ENCODE measurements at regions not wholly inside any gene's neighbourhood (a gene's known extent, or its start where the extent isn't known, plus 50 kb on each side); places are given as distances from the start of the nearest gene placed in this dataset.

- no peak overlapping the region for H3K4me2 ChIP-seq (ENCODE audit: insufficient read depth, low read length)
- no peaks in the 10 kb centered on the region for H3K36me3 ChIP-seq (ENCODE audit: control insufficient read depth in 2 of 2, extremely low read depth in 1 of 2, insufficient read depth in 2 of 2, low read length in 2 of 2)
- no peak overlapping the region for H3K9ac ChIP-seq (replicated peaks; ENCODE audit: extremely low read depth, insufficient read depth, low read length)
- BruUV-seq (replicated peaks), result no TSS peak
- H3K27me3 ChIP-seq (ENCODE audit: control insufficient read depth in 2 of 2, insufficient read depth in 2 of 2, low read length in 2 of 2), result no peaks in the 10 kb centered on the region
- H3K4me1 ChIP-seq (ENCODE audit: control insufficient read depth, extremely low read depth, insufficient read depth, low read length), result no peaks in the 10 kb centered on the region
- POLR2A ChIA-PET, result no interaction called here
- H2AFZ ChIP-seq (ENCODE audit: low read depth, low read length), result no peak overlapping the region
- no peaks in the 10 kb centered on the region for H4K20me1 ChIP-seq (replicated peaks; ENCODE audit: control insufficient read depth, extremely low read depth, insufficient read depth, low read length)
- TF ChIP-seq MAX (IDR thresholded peaks at IDR 0.05; ENCODE audit: insufficient read depth, insufficient read length) (no peak), JUN (IDR thresholded peaks at IDR 0.05; ENCODE audit: borderline replicate concordance, insufficient read depth, insufficient read length, low read depth) (no peak), EZH2 (IDR thresholded peaks at IDR 0.05; ENCODE audit: borderline replicate concordance, low read depth, low read length, severe bottlenecking) (no peak)
- TF ChIP-seq, protein P1, sequence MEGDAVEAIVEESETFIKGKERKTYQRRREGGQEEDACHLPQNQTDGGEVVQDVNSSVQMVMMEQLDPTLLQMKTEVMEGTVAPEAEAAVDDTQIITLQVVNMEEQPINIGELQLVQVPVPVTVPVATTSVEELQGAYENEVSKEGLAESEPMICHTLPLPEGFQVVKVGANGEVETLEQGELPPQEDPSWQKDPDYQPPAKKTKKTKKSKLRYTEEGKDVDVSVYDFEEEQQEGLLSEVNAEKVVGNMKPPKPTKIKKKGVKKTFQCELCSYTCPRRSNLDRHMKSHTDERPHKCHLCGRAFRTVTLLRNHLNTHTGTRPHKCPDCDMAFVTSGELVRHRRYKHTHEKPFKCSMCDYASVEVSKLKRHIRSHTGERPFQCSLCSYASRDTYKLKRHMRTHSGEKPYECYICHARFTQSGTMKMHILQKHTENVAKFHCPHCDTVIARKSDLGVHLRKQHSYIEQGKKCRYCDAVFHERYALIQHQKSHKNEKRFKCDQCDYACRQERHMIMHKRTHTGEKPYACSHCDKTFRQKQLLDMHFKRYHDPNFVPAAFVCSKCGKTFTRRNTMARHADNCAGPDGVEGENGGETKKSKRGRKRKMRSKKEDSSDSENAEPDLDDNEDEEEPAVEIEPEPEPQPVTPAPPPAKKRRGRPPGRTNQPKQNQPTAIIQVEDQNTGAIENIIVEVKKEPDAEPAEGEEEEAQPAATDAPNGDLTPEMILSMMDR (IDR thresholded peaks at IDR 0.05; ENCODE audit: extremely low read depth in 1 of 2, insufficient read depth in 1 of 2, low read depth in 1 of 2, low read length in 2 of 2), result no peak
- H3K9me1 ChIP-seq (replicated peaks; ENCODE audit: control insufficient read depth, extremely low read depth, insufficient read depth, low read length), result no peaks in the 10 kb centered on the region
- FAIRE-seq, result no peak
- CTCF ChIA-PET, result no interaction called here
- intact Hi-C loops (cut with micrococcal nuclease) (no loop called here), dilution Hi-C loops (cut with MboI; ENCODE audit: extremely low pct_ligation_motif_present, low sequenced_read_pairs) (no loop called here)
- no peak overlapping the region for H3K27ac ChIP-seq (ENCODE audit: insufficient read depth, low read depth, low read length)
- peaks cover 2% of the 10 kb centered on the region for H3K9me3 ChIP-seq (replicated peaks; ENCODE audit: control insufficient read depth, insufficient read depth, low read length)
- no peaks in the 10 kb centered on the region for H3K79me2 ChIP-seq (ENCODE audit: control insufficient read depth, insufficient read depth, low read length)
- no peak overlapping the region for H3K4me3 ChIP-seq (replicated peaks in 1 of 3; ENCODE audit: insufficient read depth in 1 of 3, low read depth in 1 of 3, low read length in 3 of 3)
- DNase-seq (ENCODE audit: low read depth, low spot score), result no peak
Observed at GRCh38 chr14:44388306-44388705, 118.8 kb downstream of the FSCB start.

GRCh38 chr14:44385906-44386305, 121.2 kb downstream of the FSCB start:
- H4K20me1 ChIP-seq (replicated peaks; ENCODE audit: control insufficient read depth, extremely low read depth, insufficient read depth, low read length), result no peaks in the 10 kb centered on the region
- BruUV-seq (replicated peaks), result no TSS peak
- H3K9ac ChIP-seq (replicated peaks; ENCODE audit: extremely low read depth, insufficient read depth, low read length), result no peak overlapping the region
- no peaks in the 10 kb centered on the region for H3K36me3 ChIP-seq (ENCODE audit: control insufficient read depth in 2 of 2, extremely low read depth in 1 of 2, insufficient read depth in 2 of 2, low read length in 2 of 2)
- H2AFZ ChIP-seq (ENCODE audit: low read depth, low read length), result no peak overlapping the region
- H3K4me1 ChIP-seq (ENCODE audit: control insufficient read depth, extremely low read depth, insufficient read depth, low read length), result no peaks in the 10 kb centered on the region
- CTCF ChIA-PET, result no interaction called here
- H3K27me3 ChIP-seq (ENCODE audit: control insufficient read depth in 2 of 2, insufficient read depth in 2 of 2, low read length in 2 of 2), result no peaks in the 10 kb centered on the region
- no peaks in the 10 kb centered on the region for H3K9me1 ChIP-seq (replicated peaks; ENCODE audit: control insufficient read depth, extremely low read depth, insufficient read depth, low read length)
- H3K4me2 ChIP-seq (ENCODE audit: insufficient read depth, low read length), result no peak overlapping the region
- no peak overlapping the region for H3K27ac ChIP-seq (ENCODE audit: insufficient read depth, low read depth, low read length)
- FAIRE-seq, result no peak
- intact Hi-C loops (cut with micrococcal nuclease), result no loop called here
- H3K79me2 ChIP-seq (ENCODE audit: control insufficient read depth, insufficient read depth, low read length), result no peaks in the 10 kb centered on the region
- no peak for DNase-seq (ENCODE audit: low read depth, low spot score)
- dilution Hi-C loops (cut with MboI; ENCODE audit: extremely low pct_ligation_motif_present, low sequenced_read_pairs), result no loop called here
- no peaks in the 10 kb centered on the region for H3K9me3 ChIP-seq (replicated peaks; ENCODE audit: control insufficient read depth, insufficient read depth, low read length)
- POLR2A ChIA-PET, result no interaction called here
- TF ChIP-seq GATA2 (IDR thresholded peaks at IDR 0.05; ENCODE audit: insufficient read depth, insufficient read length, low read depth, low read length) (no peak), POLR2AphosphoS5 (IDR thresholded peaks at IDR 0.05; ENCODE audit: insufficient read depth, low read depth, low read length) (no peak), POLR2A (IDR thresholded peaks at IDR 0.05; ENCODE audit: low read depth, low read length) (no peak), MYC (IDR thresholded peaks at IDR 0.05; ENCODE audit: low read depth, low read length) (no peak), JUN (IDR thresholded peaks at IDR 0.05; ENCODE audit: borderline replicate concordance, insufficient read depth, insufficient read length, low read depth) (no peak), MAX (IDR thresholded peaks at IDR 0.05; ENCODE audit: insufficient read depth, insufficient read length) (no peak), FOS (IDR thresholded peaks at IDR 0.05; ENCODE audit: borderline replicate concordance, insufficient read depth, low read length) (no peak), EZH2 (IDR thresholded peaks at IDR 0.05; ENCODE audit: borderline replicate concordance, low read depth, low read length, severe bottlenecking) (no peak)
- TF ChIP-seq, protein P1 (IDR thresholded peaks at IDR 0.05; ENCODE audit: extremely low read depth in 1 of 2, insufficient read depth in 1 of 2, low read depth in 1 of 2, low read length in 2 of 2), result no peak
- no peak overlapping the region for H3K4me3 ChIP-seq (replicated peaks in 1 of 3; ENCODE audit: insufficient read depth in 1 of 3, low read depth in 1 of 3, low read length in 3 of 3)

All from endothelial cell of umbilical vein (primary cell).